WTC11 (cell line): ENCODE measurements at regions not wholly inside any gene's neighbourhood (a gene's known extent, or its start where the extent isn't known, plus 50 kb on each side); places are given as distances from the start of the nearest gene placed in this dataset.

Experiments used
- ATAC-seq: fragments of 200-7000 bp; cut with Tn5 transposase; 2 replicates; pipeline ENCODE4 v1.10.0; 2021; ENCODE audit warnings: mild to moderate bottlenecking, moderate library complexity
- CTCF ChIA-PET: fragments of 300-600 bp; sonication (Branson Sonifier 250); formaldehyde crosslinking; loops from one replicate; lab custom pipeline; 2021; ENCODE audit warnings: antibody characterized with exemption; lab: Charles Lee
- POLR2A ChIA-PET: fragments of 350-600 bp; sonication (Branson Sonifier 250); formaldehyde crosslinking; loops from one replicate; lab custom pipeline; 2021; ENCODE audit warnings: antibody characterized with exemption; lab: Charles Lee
- DNase-seq: peaks from one replicate; pipeline ENCODE4 v3.0.0; 2021; ENCODE audit warnings: low spot score
- H3K27ac Mint-ChIP-seq: 2 replicates; pipeline ENCODE4 v1.8.0; 2021; ENCODE audit warnings: mixed read lengths
- H3K27me3 Mint-ChIP-seq: 2 replicates; pipeline ENCODE4 v1.8.0; 2021; ENCODE audit warnings: low read depth, mild to moderate bottlenecking, moderate library complexity, mixed read lengths
- H3K36me3 Mint-ChIP-seq: 2 replicates; pipeline ENCODE4 v1.8.0; 2021; ENCODE audit warnings: mixed read lengths
- H3K4me1 Mint-ChIP-seq: 2 replicates; pipeline ENCODE4 v1.8.0; 2022; ENCODE audit warnings: mixed read lengths
- H3K4me3 Mint-ChIP-seq: 2 replicates; pipeline ENCODE4 v1.8.0; 2021; ENCODE audit warnings: mild to moderate bottlenecking, moderate library complexity, mixed read lengths
- H3K9me3 Mint-ChIP-seq: 2 replicates; pipeline ENCODE4 v1.8.0; 2021; ENCODE audit warnings: mixed read lengths
- ATF1 ChIP-seq: sonication (generic); formaldehyde crosslinking; IDR thresholded peaks from 2 replicates; pipeline ENCODE4 v1.8.1; 2023; ENCODE audit warnings: mild to moderate bottlenecking, moderate library complexity, missing genetic modification reagents
- ELF4 ChIP-seq: sonication (generic); formaldehyde crosslinking; IDR thresholded peaks from 2 replicates; pipeline ENCODE4 v1.8.1; 2022; ENCODE audit warnings: low read depth, mild to moderate bottlenecking, moderate library complexity, missing genetic modification reagents
- ETV6 ChIP-seq: sonication (generic); formaldehyde crosslinking; IDR thresholded peaks from 2 replicates; pipeline ENCODE4 v1.8.1; 2022; ENCODE audit warnings: mild to moderate bottlenecking, missing genetic modification reagents
- GABPB1 ChIP-seq: sonication (generic); formaldehyde crosslinking; IDR thresholded peaks from 2 replicates; pipeline ENCODE4 v1.8.1; 2023; ENCODE audit warnings: mild to moderate bottlenecking, missing genetic modification reagents
- NR1H2 ChIP-seq: sonication (generic); formaldehyde crosslinking; IDR thresholded peaks from 2 replicates; pipeline ENCODE4 v1.9.0; 2021; ENCODE audit warnings: mild to moderate bottlenecking, moderate library complexity, missing genetic modification reagents
- SMAD3 ChIP-seq: sonication (generic); formaldehyde crosslinking; IDR thresholded peaks from 2 replicates; pipeline ENCODE4 v1.8.0; 2022; ENCODE audit warnings: missing genetic modification reagents, mild to moderate bottlenecking, borderline replicate concordance
- SOX15 ChIP-seq: fragments of 250-450 bp; sonication (Bioruptor Pico); IDR thresholded peaks from 2 replicates; pipeline ENCODE4 v1.9.0; 2021; ENCODE audit warnings: mild to moderate bottlenecking
- ZBTB21 ChIP-seq: sonication (generic); formaldehyde crosslinking; IDR thresholded peaks from 2 replicates; pipeline ENCODE4 v1.8.1; 2023; ENCODE audit warnings: mild to moderate bottlenecking, missing genetic modification reagents, borderline replicate concordance
- ZNF423 ChIP-seq: fragments of 250-450 bp; sonication (Bioruptor Pico); IDR thresholded peaks from 2 replicates; pipeline ENCODE4 v2.1.2; 2022; ENCODE audit warnings: mild to moderate bottlenecking, moderate library complexity
- TF ChIP-seq, protein P1 (sequence below): sonication (generic); formaldehyde crosslinking; IDR thresholded peaks from 2 replicates; pipeline ENCODE4 v1.8.1; 2023; ENCODE audit warnings: mild to moderate bottlenecking, missing genetic modification reagents, moderate library complexity
- TF ChIP-seq, protein P2 (sequence below): sonication (generic); formaldehyde crosslinking; IDR thresholded peaks from 2 replicates; pipeline ENCODE4 v1.8.1; 2022; ENCODE audit warnings: low read depth, mild to moderate bottlenecking, moderate library complexity, missing genetic modification reagents, borderline replicate concordance
- TF ChIP-seq, protein P3 (sequence below): sonication (generic); formaldehyde crosslinking; IDR thresholded peaks from 2 replicates; pipeline ENCODE4 v1.8.0; 2023; ENCODE audit warnings: missing genetic modification reagents
- TF ChIP-seq, protein P4 (sequence below): sonication (generic); formaldehyde crosslinking; IDR thresholded peaks from 2 replicates; pipeline ENCODE4 v1.8.0; 2023; ENCODE audit warnings: missing genetic modification reagents, mild to moderate bottlenecking, borderline replicate concordance
- TF ChIP-seq, protein P5 (sequence below): sonication (generic); formaldehyde crosslinking; IDR thresholded peaks from 2 replicates; pipeline ENCODE4 v1.8.1; 2022; ENCODE audit warnings: mild to moderate bottlenecking, moderate library complexity, missing genetic modification reagents

DNA sequence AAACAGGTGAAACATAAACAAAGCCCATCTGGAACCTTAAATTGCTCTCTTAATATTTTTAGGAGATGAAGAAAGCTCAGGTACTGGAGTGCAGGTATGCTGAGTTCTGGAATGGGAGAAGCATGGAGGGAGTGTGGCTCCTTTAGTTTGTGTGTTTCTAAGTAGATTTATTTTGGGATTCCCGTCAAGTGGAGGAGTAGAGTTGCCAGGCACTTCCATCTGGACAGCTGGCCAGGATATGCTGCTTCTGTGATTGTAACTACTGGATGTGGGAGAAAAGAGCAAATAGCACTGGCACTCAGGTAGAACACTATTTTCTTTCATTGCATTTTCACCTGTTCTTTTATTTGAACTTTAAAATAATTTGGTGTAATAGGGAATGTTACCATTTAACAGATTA is 182.3 kb upstream of the MAST4 start:
- DNase-seq (no peak), ATAC-seq (no peak)
- CTCF ChIA-PET = no interaction called here
- Mint-ChIP-seq H3K4me1 (peaks cover 7% of the 10 kb centered on the region), H3K36me3 (peaks cover 5% of the 10 kb centered on the region), H3K4me3 (no peak overlapping the region), H3K9me3 (peaks cover 17% of the 10 kb centered on the region), H3K27me3 (no peaks in the 10 kb centered on the region), H3K27ac (no peak overlapping the region)
- POLR2A ChIA-PET = no interaction called here
- TF ChIP-seq GABPB1 (CRISPR knock-in tag) = no peak
- TF ChIP-seq, protein P1, sequence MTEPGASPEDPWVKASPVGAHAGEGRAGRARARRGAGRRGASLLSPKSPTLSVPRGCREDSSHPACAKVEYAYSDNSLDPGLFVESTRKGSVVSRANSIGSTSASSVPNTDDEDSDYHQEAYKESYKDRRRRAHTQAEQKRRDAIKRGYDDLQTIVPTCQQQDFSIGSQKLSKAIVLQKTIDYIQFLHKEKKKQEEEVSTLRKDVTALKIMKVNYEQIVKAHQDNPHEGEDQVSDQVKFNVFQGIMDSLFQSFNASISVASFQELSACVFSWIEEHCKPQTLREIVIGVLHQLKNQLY (CRISPR knock-in tag) = no peak

DNA sequence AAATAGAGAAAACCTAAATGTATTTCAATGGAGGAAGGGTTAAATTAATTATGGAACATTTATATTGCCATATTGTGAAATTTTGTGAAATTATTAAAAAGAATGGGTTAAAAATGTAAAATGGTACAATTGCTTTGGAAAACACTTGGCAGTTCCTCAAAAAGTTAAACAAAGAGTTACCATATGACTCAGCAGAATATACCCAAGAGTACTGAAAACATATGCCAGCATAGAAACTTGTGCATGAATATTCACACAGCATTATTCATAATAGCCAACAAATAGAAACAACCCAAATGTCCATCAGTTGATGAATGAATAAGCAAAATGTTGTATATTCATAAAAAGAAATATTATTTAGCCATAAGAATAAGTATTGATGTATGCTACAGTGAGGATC is 181.0 kb upstream of the MAST4 start:
- no peak overlapping the region for H3K27ac Mint-ChIP-seq
- ChIA-PET CTCF (no interaction called here), POLR2A (no interaction called here)
- DNase-seq (no peak), ATAC-seq (no peak)
- H3K4me1 Mint-ChIP-seq = peaks cover 7% of the 10 kb centered on the region
- H3K4me3 Mint-ChIP-seq = no peak overlapping the region
- H3K36me3 Mint-ChIP-seq = peaks cover 5% of the 10 kb centered on the region
- peaks cover 19% of the 10 kb centered on the region for H3K9me3 Mint-ChIP-seq
- no peaks in the 10 kb centered on the region for H3K27me3 Mint-ChIP-seq
- TF ChIP-seq ZBTB21 (CRISPR knock-in tag) = no peak
- TF ChIP-seq SMAD3 = no peak
- no peak for TF ChIP-seq ETV6 (CRISPR knock-in tag)
- TF ChIP-seq ATF1 = no peak
- TF ChIP-seq ZNF423 (CRISPR knock-in tag) = no peak
- TF ChIP-seq SOX15 (CRISPR knock-in tag) = no peak
- TF ChIP-seq, protein P2, sequence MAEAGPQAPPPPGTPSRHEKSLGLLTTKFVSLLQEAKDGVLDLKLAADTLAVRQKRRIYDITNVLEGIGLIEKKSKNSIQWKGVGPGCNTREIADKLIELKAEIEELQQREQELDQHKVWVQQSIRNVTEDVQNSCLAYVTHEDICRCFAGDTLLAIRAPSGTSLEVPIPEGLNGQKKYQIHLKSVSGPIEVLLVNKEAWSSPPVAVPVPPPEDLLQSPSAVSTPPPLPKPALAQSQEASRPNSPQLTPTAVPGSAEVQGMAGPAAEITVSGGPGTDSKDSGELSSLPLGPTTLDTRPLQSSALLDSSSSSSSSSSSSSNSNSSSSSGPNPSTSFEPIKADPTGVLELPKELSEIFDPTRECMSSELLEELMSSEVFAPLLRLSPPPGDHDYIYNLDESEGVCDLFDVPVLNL (CRISPR knock-in tag) = no peak
- TF ChIP-seq, protein P3, sequence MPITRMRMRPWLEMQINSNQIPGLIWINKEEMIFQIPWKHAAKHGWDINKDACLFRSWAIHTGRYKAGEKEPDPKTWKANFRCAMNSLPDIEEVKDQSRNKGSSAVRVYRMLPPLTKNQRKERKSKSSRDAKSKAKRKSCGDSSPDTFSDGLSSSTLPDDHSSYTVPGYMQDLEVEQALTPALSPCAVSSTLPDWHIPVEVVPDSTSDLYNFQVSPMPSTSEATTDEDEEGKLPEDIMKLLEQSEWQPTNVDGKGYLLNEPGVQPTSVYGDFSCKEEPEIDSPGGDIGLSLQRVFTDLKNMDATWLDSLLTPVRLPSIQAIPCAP (CRISPR knock-in tag) = no peak
- TF ChIP-seq, protein P4, sequence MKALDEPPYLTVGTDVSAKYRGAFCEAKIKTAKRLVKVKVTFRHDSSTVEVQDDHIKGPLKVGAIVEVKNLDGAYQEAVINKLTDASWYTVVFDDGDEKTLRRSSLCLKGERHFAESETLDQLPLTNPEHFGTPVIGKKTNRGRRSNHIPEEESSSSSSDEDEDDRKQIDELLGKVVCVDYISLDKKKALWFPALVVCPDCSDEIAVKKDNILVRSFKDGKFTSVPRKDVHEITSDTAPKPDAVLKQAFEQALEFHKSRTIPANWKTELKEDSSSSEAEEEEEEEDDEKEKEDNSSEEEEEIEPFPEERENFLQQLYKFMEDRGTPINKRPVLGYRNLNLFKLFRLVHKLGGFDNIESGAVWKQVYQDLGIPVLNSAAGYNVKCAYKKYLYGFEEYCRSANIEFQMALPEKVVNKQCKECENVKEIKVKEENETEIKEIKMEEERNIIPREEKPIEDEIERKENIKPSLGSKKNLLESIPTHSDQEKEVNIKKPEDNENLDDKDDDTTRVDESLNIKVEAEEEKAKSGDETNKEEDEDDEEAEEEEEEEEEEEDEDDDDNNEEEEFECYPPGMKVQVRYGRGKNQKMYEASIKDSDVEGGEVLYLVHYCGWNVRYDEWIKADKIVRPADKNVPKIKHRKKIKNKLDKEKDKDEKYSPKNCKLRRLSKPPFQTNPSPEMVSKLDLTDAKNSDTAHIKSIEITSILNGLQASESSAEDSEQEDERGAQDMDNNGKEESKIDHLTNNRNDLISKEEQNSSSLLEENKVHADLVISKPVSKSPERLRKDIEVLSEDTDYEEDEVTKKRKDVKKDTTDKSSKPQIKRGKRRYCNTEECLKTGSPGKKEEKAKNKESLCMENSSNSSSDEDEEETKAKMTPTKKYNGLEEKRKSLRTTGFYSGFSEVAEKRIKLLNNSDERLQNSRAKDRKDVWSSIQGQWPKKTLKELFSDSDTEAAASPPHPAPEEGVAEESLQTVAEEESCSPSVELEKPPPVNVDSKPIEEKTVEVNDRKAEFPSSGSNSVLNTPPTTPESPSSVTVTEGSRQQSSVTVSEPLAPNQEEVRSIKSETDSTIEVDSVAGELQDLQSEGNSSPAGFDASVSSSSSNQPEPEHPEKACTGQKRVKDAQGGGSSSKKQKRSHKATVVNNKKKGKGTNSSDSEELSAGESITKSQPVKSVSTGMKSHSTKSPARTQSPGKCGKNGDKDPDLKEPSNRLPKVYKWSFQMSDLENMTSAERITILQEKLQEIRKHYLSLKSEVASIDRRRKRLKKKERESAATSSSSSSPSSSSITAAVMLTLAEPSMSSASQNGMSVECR (CRISPR knock-in tag) = no peak

DNA sequence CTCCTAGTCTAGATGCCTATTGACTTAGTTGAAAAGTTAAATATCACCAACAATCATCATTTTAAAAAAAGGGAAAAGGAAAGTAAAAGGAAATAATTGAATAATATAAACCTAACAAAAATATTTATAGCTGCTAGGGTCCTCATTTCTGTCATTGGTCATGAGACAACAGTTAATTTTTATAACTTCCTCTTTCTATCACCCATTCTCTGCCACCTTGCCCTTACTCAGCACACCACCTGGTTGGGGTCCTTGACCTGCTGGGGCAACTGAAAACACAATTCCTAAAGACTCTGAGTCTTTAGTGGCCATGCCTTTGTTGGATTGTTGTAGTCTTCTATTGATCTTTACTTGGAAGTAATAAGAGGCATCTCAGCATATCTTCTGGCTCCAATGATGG is 179.5 kb upstream of the MAST4 start:
- no peak overlapping the region for H3K4me3 Mint-ChIP-seq
- TF ChIP-seq NR1H2 (CRISPR knock-in tag) (no peak), ELF4 (CRISPR knock-in tag) (no peak)
- TF ChIP-seq, protein P5, sequence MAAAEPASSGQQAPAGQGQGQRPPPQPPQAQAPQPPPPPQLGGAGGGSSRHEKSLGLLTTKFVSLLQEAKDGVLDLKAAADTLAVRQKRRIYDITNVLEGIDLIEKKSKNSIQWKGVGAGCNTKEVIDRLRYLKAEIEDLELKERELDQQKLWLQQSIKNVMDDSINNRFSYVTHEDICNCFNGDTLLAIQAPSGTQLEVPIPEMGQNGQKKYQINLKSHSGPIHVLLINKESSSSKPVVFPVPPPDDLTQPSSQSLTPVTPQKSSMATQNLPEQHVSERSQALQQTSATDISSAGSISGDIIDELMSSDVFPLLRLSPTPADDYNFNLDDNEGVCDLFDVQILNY = no peak
- ChIA-PET POLR2A (no interaction called here), CTCF (interaction anchor here (3.1 kb wide), 1 partner anchor 110 kb away, joined by 7 read pairs; no protein-coding TSS in a partner anchor)
- H3K9me3 Mint-ChIP-seq = peaks cover 23% of the 10 kb centered on the region
- DNase-seq (no peak), ATAC-seq (no peak)
- H3K27me3 Mint-ChIP-seq = no peaks in the 10 kb centered on the region
- H3K4me1 Mint-ChIP-seq = peaks cover 12% of the 10 kb centered on the region
- no peak overlapping the region for H3K27ac Mint-ChIP-seq
- H3K36me3 Mint-ChIP-seq = no peaks in the 10 kb centered on the region
